Vagina (tissue), 2 donors: ENCODE measurements at regions not wholly inside any gene's neighbourhood (a gene's known extent, or its start where the extent isn't known, plus 50 kb on each side); places are given as distances from the start of the nearest gene placed in this dataset.
A peak's percentile ranks its signal among the peaks of the same experiment; 100 is the strongest.

Source experiments
- DNase-seq, 2 donors: peaks; one replicate each; pipeline ENCODE4 v3.0.0-alpha.2; 2017; ENCODE audit errors: extremely low spot score in 2 of 2
- H3K27ac ChIP-seq: fragments of 200-600 bp; sonication (generic); one replicate; pipeline ENCODE4 v1.5.1; 2019
- H3K27me3 ChIP-seq: fragments of 200-600 bp; sonication (generic); one replicate; pipeline ENCODE4 v1.5.1; 2019
- H3K36me3 ChIP-seq, 2 donors: fragments of 200-600 bp; sonication (generic); one replicate each; pipeline ENCODE4 v1.5.1; 2017 to 2019
- H3K4me1 ChIP-seq: fragments of 200-600 bp; sonication (generic); one replicate; pipeline ENCODE4 v1.5.1; 2019
- H3K4me3 ChIP-seq, 2 donors: fragments of 200-600 bp; sonication (generic); 1 replicate in 1 of 2; 2 replicates in 1 of 2; pipeline ENCODE4 v1.5.1; 2016 to 2019
- H3K9me3 ChIP-seq: fragments of 200-600 bp; sonication (generic); one replicate; pipeline ENCODE4 v1.5.1; 2019
- CTCF ChIP-seq, 3 experiments: fragments of 450-650 bp in 2 of 3; fragments of 200-600 bp in 1 of 3; sonication (generic) in 1 of 3; IDR thresholded peaks; one replicate each; pipeline ENCODE4 v1.5.1; 2017 to 2019; ENCODE audit warnings: antibody characterized with exemption in 3 of 3, mild to moderate bottlenecking in 2 of 3, moderate library complexity in 2 of 3
- POLR2A ChIP-seq, 2 donors: fragments of 450-650 bp; IDR thresholded peaks; one replicate each; pipeline ENCODE4 v1.6.1; 2017; ENCODE audit warnings: antibody characterized with exemption in 2 of 2, mild to moderate bottlenecking in 2 of 2, moderate library complexity in 2 of 2
- POLR2AphosphoS5 ChIP-seq, 2 donors: sonication (generic); formaldehyde crosslinking; IDR thresholded peaks; one replicate each; pipeline ENCODE4 v1.9.0; 2017; ENCODE audit warnings: antibody characterized with exemption in 2 of 2, mild to moderate bottlenecking in 2 of 2, low read depth in 1 of 2; ENCODE audit not compliant: insufficient read depth in 1 of 2
- intact Hi-C: fragments of 100-400 bp; cut with DNase I; formaldehyde crosslinking; loops from one replicate; pipeline ENCODE4 v1.15.1; 2023

- TF ChIP-seq CTCF (IDR thresholded peaks at IDR 0.05): no peak
- TF ChIP-seq POLR2AphosphoS5 (IDR thresholded peaks at IDR 0.05; ENCODE audit: insufficient read depth in 1 of 2, low read depth in 1 of 2): no peak
- no peak for TF ChIP-seq POLR2A (IDR thresholded peaks at IDR 0.05)
- H3K4me1 ChIP-seq: no peaks in the 10 kb centered on the region
- intact Hi-C loops: no loop called here
These were observed 1026.7 kb downstream of the TBC1D22A start for GRCh38 chr22:47789171-47789570.

GRCh38 chr22:47788461-47788860 lies 1026.0 kb downstream of the TBC1D22A start:
- Histone ChIP-seq H3K36me3 (no peaks in the 10 kb centered on the region), H3K9me3 (no peaks in the 10 kb centered on the region), H3K4me1 (no peaks in the 10 kb centered on the region), H3K27ac (no peak overlapping the region), H3K27me3 (no peaks in the 10 kb centered on the region), H3K4me3 (no peak overlapping the region)
- no peak for TF ChIP-seq POLR2A (IDR thresholded peaks at IDR 0.05)
- TF ChIP-seq CTCF (IDR thresholded peaks at IDR 0.05): no peak
- TF ChIP-seq POLR2AphosphoS5 (IDR thresholded peaks at IDR 0.05; ENCODE audit: insufficient read depth in 1 of 2, low read depth in 1 of 2): no peak
- intact Hi-C loops: no loop called here
- DNase-seq: peak in 1 of 2 donors; percentile 52

More at GRCh38 chr22:47789171-47789570, 1026.7 kb downstream of the TBC1D22A start:
- Histone ChIP-seq H3K27ac (no peak overlapping the region), H3K36me3 (no peaks in the 10 kb centered on the region), H3K4me3 (no peak overlapping the region), H3K27me3 (no peaks in the 10 kb centered on the region), H3K9me3 (no peaks in the 10 kb centered on the region)
- DNase-seq: no peak

- TF ChIP-seq POLR2A (IDR thresholded peaks at IDR 0.05) (no peak), POLR2AphosphoS5 (IDR thresholded peaks at IDR 0.05; ENCODE audit: insufficient read depth in 1 of 2, low read depth in 1 of 2) (no peak), CTCF (IDR thresholded peaks at IDR 0.05) (no peak)
These were observed 1025.2 kb downstream of the TBC1D22A start for GRCh38 chr22:47787501-47788227.

GRCh38 chr22:47786650-47787290 lies 1024.3 kb downstream of the TBC1D22A start:
- Histone ChIP-seq H3K4me3 (no peak overlapping the region), H3K4me1 (no peaks in the 10 kb centered on the region), H3K36me3 (no peaks in the 10 kb centered on the region), H3K27ac (no peak overlapping the region), H3K9me3 (no peaks in the 10 kb centered on the region), H3K27me3 (no peaks in the 10 kb centered on the region)
- TF ChIP-seq CTCF (IDR thresholded peaks at IDR 0.05) (no peak), POLR2A (IDR thresholded peaks at IDR 0.05) (no peak), POLR2AphosphoS5 (IDR thresholded peaks at IDR 0.05; ENCODE audit: insufficient read depth in 1 of 2, low read depth in 1 of 2) (no peak)
- intact Hi-C loops: no loop called here
- peak in 1 of 2 donors; percentile 52 for DNase-seq

More at GRCh38 chr22:47787501-47788227, 1025.2 kb downstream of the TBC1D22A start:
- peak in 1 of 2 donors; percentile 58 for DNase-seq
- no peaks in the 10 kb centered on the region for H3K27me3 ChIP-seq
- no peaks in the 10 kb centered on the region for H3K36me3 ChIP-seq
- no peak overlapping the region for H3K4me3 ChIP-seq
- H3K4me1 ChIP-seq: no peaks in the 10 kb centered on the region
- no peaks in the 10 kb centered on the region for H3K9me3 ChIP-seq
- no peak overlapping the region for H3K27ac ChIP-seq
- intact Hi-C loops: no loop called here

- Histone ChIP-seq H3K4me3 (no peak overlapping the region), H3K9me3 (no peaks in the 10 kb centered on the region), H3K36me3 (no peaks in the 10 kb centered on the region), H3K4me1 (no peaks in the 10 kb centered on the region), H3K27me3 (no peaks in the 10 kb centered on the region), H3K27ac (no peak overlapping the region)
- DNase-seq: peak in 1 of 2 donors; percentile 72
- TF ChIP-seq POLR2AphosphoS5 (IDR thresholded peaks at IDR 0.05; ENCODE audit: insufficient read depth in 1 of 2, low read depth in 1 of 2): no peak
- TF ChIP-seq POLR2A (IDR thresholded peaks at IDR 0.05): no peak
- no peak for TF ChIP-seq CTCF (IDR thresholded peaks at IDR 0.05)
- intact Hi-C loops: no loop called here
These were observed 1022.5 kb downstream of the TBC1D22A start for GRCh38 chr22:47784991-47785390.
